HG03520 (cell line): ENCODE measurements at regions not wholly inside any gene's neighbourhood (a gene's known extent, or its start where the extent isn't known, plus 50 kb on each side); places are given as distances from the start of the nearest gene placed in this dataset.

Source experiments
- ATAC-seq: cut with Tn5 transposase; IDR thresholded peaks from one replicate; pipeline ENCODE4 v1.9.1; 2021; ENCODE audit warnings: mild to moderate bottlenecking, moderate library complexity; ENCODE audit not compliant: unreplicated experiment

GRCh38 chr6:74145931-74146330, 449.9 kb downstream of the CD109 start:
- no peak for ATAC-seq

- ATAC-seq: no peak
These were observed 441.9 kb downstream of the CD109 start for GRCh38 chr6:74137911-74138310.

GRCh38 chr6:74134327-74134726, 438.3 kb downstream of the CD109 start:
- no peak for ATAC-seq

- no peak for ATAC-seq
These were observed 437.1 kb downstream of the CD109 start for GRCh38 chr6:74133073-74133472.

- no peak for ATAC-seq
These were observed 434.6 kb downstream of the CD109 start for GRCh38 chr6:74130641-74131040.

- ATAC-seq: no peak
These were observed 432.5 kb downstream of the CD109 start for GRCh38 chr6:74128536-74128935.

GRCh38 chr6:74117113-74117512, 421.1 kb downstream of the CD109 start:
- no peak for ATAC-seq

- ATAC-seq: no peak
These were observed 419.7 kb downstream of the CD109 start for GRCh38 chr6:74115674-74116073.

- ATAC-seq: no peak
These were observed 418.4 kb downstream of the CD109 start for GRCh38 chr6:74114428-74114827.

- ATAC-seq: no peak
These were observed 417.9 kb downstream of the CD109 start for GRCh38 chr6:74113901-74114300.

GRCh38 chr6:74103417-74103816, 407.4 kb downstream of the CD109 start:
- no peak for ATAC-seq

GRCh38 chr6:74100719-74101287, 404.8 kb downstream of the CD109 start:
- no peak for ATAC-seq

GRCh38 chr6:74096329-74096728, 400.3 kb downstream of the CD109 start:
- ATAC-seq: no peak

GRCh38 chr6:74093361-74093760, 397.4 kb downstream of the CD109 start:
- no peak for ATAC-seq

GRCh38 chr6:74091794-74092157, 395.8 kb downstream of the CD109 start:
- ATAC-seq: no peak

GRCh38 chr6:74091136-74091793, 395.3 kb downstream of the CD109 start:
- peak; percentile 60 for ATAC-seq

- ATAC-seq: no peak
These were observed 391.9 kb downstream of the CD109 start for GRCh38 chr6:74087899-74088298.

- ATAC-seq: no peak
These were observed 379.9 kb downstream of the CD109 start for GRCh38 chr6:74075896-74076295.

- no peak for ATAC-seq
These were observed 379.3 kb downstream of the CD109 start for GRCh38 chr6:74075323-74075722.

GRCh38 chr6:74074645-74075044, 378.6 kb downstream of the CD109 start:
- ATAC-seq: no peak

GRCh38 chr6:74073999-74074398, 378.0 kb downstream of the CD109 start:
- ATAC-seq: no peak

- no peak for ATAC-seq
These were observed 377.4 kb downstream of the CD109 start for GRCh38 chr6:74073429-74073828.

- ATAC-seq: no peak
These were observed 375.2 kb downstream of the CD109 start for GRCh38 chr6:74071214-74071613.
